HepG2 (cell line): ENCODE measurements at regions not wholly inside any gene's neighbourhood (a gene's known extent, or its start where the extent isn't known, plus 50 kb on each side); places are given as distances from the start of the nearest gene placed in this dataset.

Experiments used
- AHDC1 ChIP-seq: sonication (generic); formaldehyde crosslinking; IDR thresholded peaks from 2 replicates; pipeline ENCODE4 v1.5.1; 2020; ENCODE audit warnings: mild to moderate bottlenecking, missing genetic modification reagents, borderline replicate concordance
- DBP ChIP-seq: sonication (generic); formaldehyde crosslinking; IDR thresholded peaks from 2 replicates; pipeline ENCODE4 v1.4.0; 2020; ENCODE audit warnings: missing genetic modification reagents; ENCODE audit errors: not compliant biosample characterization
- GATAD2A ChIP-seq: IDR thresholded peaks from 2 replicates; pipeline ENCODE4 v1.6.1; 2016
- GPN1 ChIP-seq: sonication (generic); formaldehyde crosslinking; IDR thresholded peaks from 2 replicates; pipeline ENCODE4 v1.5.1; 2020; ENCODE audit warnings: missing genetic modification reagents, borderline replicate concordance
- HMG20A ChIP-seq: IDR thresholded peaks from 2 replicates; pipeline ENCODE4 v1.6.1; 2016; ENCODE audit warnings: borderline replicate concordance
- IRF2 ChIP-seq: IDR thresholded peaks from 2 replicates; pipeline ENCODE4 v1.6.1; 2018; ENCODE audit warnings: missing genetic modification reagents, missing compliant biosample characterization
- KDM1A ChIP-seq: IDR thresholded peaks from 2 replicates; pipeline ENCODE4 v1.6.1; 2016; ENCODE audit warnings: missing compliant biosample characterization
- MLX ChIP-seq: IDR thresholded peaks from 2 replicates; pipeline ENCODE4 v1.6.1; 2016
- NFE2L2 ChIP-seq: fragments of 150-350 bp; IDR thresholded peaks from 2 replicates; pipeline ENCODE4 v1.6.1; 2014; ENCODE audit warnings: low read length
- RFX1 ChIP-seq: fragments of 450-650 bp; IDR thresholded peaks from 2 replicates; pipeline ENCODE4 v1.6.1; 2017
- SKI ChIP-seq: fragments of 450-650 bp; IDR thresholded peaks from one replicate; pipeline ENCODE4 v1.6.1; 2018; ENCODE audit warnings: mild to moderate bottlenecking; ENCODE audit not compliant: partially characterized antibody
- SOX6 ChIP-seq, 2 experiments: fragments of 450-650 bp in 1 of 2; sonication (generic) in 1 of 2; formaldehyde crosslinking in 1 of 2; IDR thresholded peaks; 2 replicates each; pipeline versions ENCODE4 v1.4.0 to v1.6.1; 2017 to 2020; ENCODE audit warnings: antibody characterized with exemption in 1 of 2, mild to moderate bottlenecking in 1 of 2, missing genetic modification reagents in 1 of 2
- ZBTB20 ChIP-seq: sonication (generic); formaldehyde crosslinking; IDR thresholded peaks from 2 replicates; pipeline ENCODE4 v1.8.1; 2023; ENCODE audit warnings: missing genetic modification reagents, low read depth, mild to moderate bottlenecking, borderline replicate concordance
- ZBTB34 ChIP-seq: sonication (generic); formaldehyde crosslinking; IDR thresholded peaks from 2 replicates; pipeline ENCODE4 v1.8.0; 2022; ENCODE audit warnings: mild to moderate bottlenecking, missing genetic modification reagents
- ZHX1 ChIP-seq: sonication (generic); formaldehyde crosslinking; IDR thresholded peaks from 2 replicates; pipeline ENCODE4 v1.8.1; 2022; ENCODE audit warnings: low read depth, mild to moderate bottlenecking, missing genetic modification reagents
- ZNF292 ChIP-seq: sonication (generic); formaldehyde crosslinking; IDR thresholded peaks from 2 replicates; pipeline ENCODE4 v1.8.1; 2022; ENCODE audit warnings: mild to moderate bottlenecking, low read depth, missing genetic modification reagents, borderline replicate concordance
- ZNF546 ChIP-seq: sonication (generic); formaldehyde crosslinking; conservative IDR thresholded peaks from 2 replicates; pipeline ENCODE4 v1.8.1; 2023; ENCODE audit warnings: mild to moderate bottlenecking, missing genetic modification reagents
- ZNF773 ChIP-seq: sonication (generic); formaldehyde crosslinking; IDR thresholded peaks from 2 replicates; pipeline ENCODE4 v1.4.0; 2020; ENCODE audit warnings: missing genetic modification reagents, borderline replicate concordance
- ZSCAN31 ChIP-seq: sonication (generic); formaldehyde crosslinking; IDR thresholded peaks from 2 replicates; pipeline ENCODE4 v1.5.0; 2020; ENCODE audit warnings: low read depth, mild to moderate bottlenecking, missing genetic modification reagents

- no peak for TF ChIP-seq SKI
- TF ChIP-seq DBP (CRISPR knock-in tag) = no peak
- 0 out of 2 replicates have a peak, but pooled peaks have one; percentile 31 for TF ChIP-seq HMG20A (CRISPR knock-in tag)
- no peak for TF ChIP-seq RFX1
- TF ChIP-seq NFE2L2 = no peak
- TF ChIP-seq ZNF546 (CRISPR knock-in tag) = no peak
- peak; percentile 73; the same call in 1 of the 2 replicates for TF ChIP-seq AHDC1
- TF ChIP-seq GATAD2A (CRISPR knock-in tag) = peak; percentile 64
- no peak for TF ChIP-seq ZNF292
- TF ChIP-seq GPN1 (CRISPR knock-in tag) = no peak
- no peak for TF ChIP-seq KDM1A
- no peak for TF ChIP-seq ZSCAN31 (CRISPR knock-in tag)
- TF ChIP-seq MLX (CRISPR knock-in tag) = no peak
- TF ChIP-seq IRF2 = no peak
- no peak for TF ChIP-seq ZHX1 (CRISPR knock-in tag)
- TF ChIP-seq SOX6 (IDR thresholded peaks at IDR 0.05) = no peak
- TF ChIP-seq SOX6 (CRISPR knock-in tag; IDR thresholded peaks at IDR 0.05) = peak; percentile 50; the same call in 1 of the 2 replicates
- no peak for TF ChIP-seq ZBTB34 (CRISPR knock-in tag)
- TF ChIP-seq ZNF773 (CRISPR knock-in tag) = no peak
- TF ChIP-seq ZBTB20 (CRISPR knock-in tag) = no peak
Observed at GRCh38 chr2:138221358-138221757, 257.1 kb downstream of the HNMT start (continued).
